HepG2 (cell line): ENCODE measurements at regions not wholly inside any gene's neighbourhood (a gene's known extent, or its start where the extent isn't known, plus 50 kb on each side); places are given as distances from the start of the nearest gene placed in this dataset.

Experiments
- ATAC-seq: fragments of 200-7000 bp; cut with Tn5 transposase; 3 replicates; pipeline ENCODE4 v1.9.1; 2020; ENCODE audit warnings: mild to moderate bottlenecking, moderate library complexity
- BruUV-seq: library from RNA; stranded (reverse); fragments of 400-500 nt; replicated peaks from 2 replicates; lab custom pipeline; 2021; lab: Mats Ljungman, UMichigan
- CTCF ChIA-PET: fragments of 300-600 bp; formaldehyde crosslinking; extraction: SDS; loops from one replicate; lab custom pipeline; 2021; ENCODE audit warnings: low total read pairs, inconsistent platforms, low intra/inter-chr PET ratio; lab: Yijun Ruan, JAX
- POLR2A ChIA-PET: fragments of 350-600 bp; sonication (Branson Sonifier 250); formaldehyde crosslinking; loops from one replicate; lab custom pipeline; 2020; ENCODE audit warnings: antibody characterized with exemption, inconsistent platforms; lab: Yijun Ruan, JAX
- DNase-seq: peaks from one replicate; pipeline ENCODE4 v3.0.0-alpha.2; 2015; ENCODE audit warnings: low spot score
- FAIRE-seq: peaks from 3 replicates; lab custom pipeline; 2011; peaks lifted over from hg19 to GRCh38; lab: Jason Lieb, UNC
- H2AFZ ChIP-seq: one replicate; pipeline ENCODE4 v1.6.1; 2011; ENCODE audit warnings: low read length, inconsistent platforms
- H3K27ac ChIP-seq: fragments of 300-600 bp; 3 replicates; pipeline ENCODE4 v1.8.0; 2011; ENCODE audit warnings: mixed run types, mild to moderate bottlenecking, mixed read lengths, low read length, inconsistent platforms; ENCODE audit not compliant: insufficient read depth; ENCODE audit errors: extremely low read length
- H3K27me3 ChIP-seq, 2 experiments: fragments of 200-600 bp in 1 of 2; 2 replicates in 1 of 2; 3 replicates in 1 of 2; pipeline versions ENCODE4 v1.6.0 to v1.8.0; 2011; ENCODE audit warnings: low read length in 2 of 2, mild to moderate bottlenecking in 2 of 2, moderate library complexity in 2 of 2, inconsistent platforms in 1 of 2; ENCODE audit not compliant: insufficient read depth in 2 of 2, control insufficient read depth in 1 of 2
- H3K36me3 ChIP-seq, 2 experiments: fragments of 200-600 bp in 1 of 2; replicated peaks in 1 of 2; 2 replicates in 1 of 2; 3 replicates in 1 of 2; pipeline versions ENCODE4 v1.5.1 to v1.8.0; 2011; ENCODE audit warnings: low read length in 2 of 2, inconsistent platforms in 1 of 2; ENCODE audit not compliant: insufficient read depth in 2 of 2, control insufficient read depth in 1 of 2
- H3K4me1 ChIP-seq: 2 replicates; pipeline ENCODE4 v1.5.1; 2012; ENCODE audit warnings: low read length, inconsistent platforms; ENCODE audit not compliant: insufficient read depth
- H3K4me2 ChIP-seq: 2 replicates; pipeline ENCODE4 v1.6.0; 2011; ENCODE audit warnings: low read depth, low read length, inconsistent platforms
- H3K4me3 ChIP-seq, 3 experiments: fragments of 200-600 bp in 1 of 3; sonication (generic), shearing (Covaris generic) in 1 of 3; replicated peaks in 1 of 3; 2 replicates each; pipeline ENCODE4 v1.5.1; 2011 to 2016; ENCODE audit warnings: low read length in 3 of 3, inconsistent platforms in 2 of 3, low read depth in 2 of 3, mild to moderate bottlenecking in 2 of 3, control low read depth in 1 of 3, mixed read lengths in 1 of 3; ENCODE audit not compliant: insufficient read depth in 1 of 3
- H3K79me2 ChIP-seq: one replicate; pipeline ENCODE4 v1.6.1; 2011; ENCODE audit warnings: low read length, inconsistent platforms; ENCODE audit not compliant: insufficient read depth
- H3K9ac ChIP-seq: 2 replicates; pipeline ENCODE4 v1.6.0; 2011; ENCODE audit warnings: mild to moderate bottlenecking, low read depth, low read length, inconsistent platforms; ENCODE audit not compliant: insufficient read depth
- H3K9me3 ChIP-seq: 2 replicates; pipeline ENCODE4 v1.5.1; 2012; ENCODE audit warnings: mild to moderate bottlenecking, low read length
- H4K20me1 ChIP-seq: 2 replicates; pipeline ENCODE4 v1.6.0; 2011; ENCODE audit warnings: inconsistent platforms, mild to moderate bottlenecking, low read length, moderate library complexity; ENCODE audit not compliant: insufficient read depth
- CTCF ChIP-seq: sonication (generic); formaldehyde crosslinking; IDR thresholded peaks from 2 replicates; pipeline ENCODE4 v1.5.0; 2020; ENCODE audit warnings: mild to moderate bottlenecking, missing genetic modification reagents, moderate library complexity
- HDAC6 ChIP-seq: fragments of 200-600 bp; sonication (generic); IDR thresholded peaks from 2 replicates; pipeline ENCODE4 v1.7.0; 2017; ENCODE audit warnings: mild to moderate bottlenecking, antibody characterized with exemption, low read length, low read depth
- IKZF1 ChIP-seq: fragments of 450-650 bp; IDR thresholded peaks from 2 replicates; pipeline ENCODE4 v1.7.1; 2016
- NBN ChIP-seq: fragments of 450-650 bp; conservative IDR thresholded peaks from 2 replicates; pipeline ENCODE4 v1.6.1; 2017
- SP2 ChIP-seq: sonication (generic); formaldehyde crosslinking; IDR thresholded peaks from 2 replicates; pipeline ENCODE4 v1.5.1; 2020; ENCODE audit warnings: mild to moderate bottlenecking, missing genetic modification reagents
- ZFAT ChIP-seq: sonication (generic); formaldehyde crosslinking; conservative IDR thresholded peaks from 2 replicates; pipeline ENCODE4 v1.8.1; 2023; ENCODE audit warnings: missing genetic modification reagents, inconsistent platforms
- ZNF101 ChIP-seq: sonication (generic); formaldehyde crosslinking; IDR thresholded peaks from 2 replicates; pipeline ENCODE4 v1.4.0; 2020; ENCODE audit warnings: mild to moderate bottlenecking, low read depth, missing genetic modification reagents, borderline replicate concordance
- ZNF788 ChIP-seq: sonication (generic); formaldehyde crosslinking; IDR thresholded peaks from 2 replicates; pipeline ENCODE4 v1.5.0; 2020; ENCODE audit warnings: mild to moderate bottlenecking, missing genetic modification reagents, borderline replicate concordance
- ZNF878 ChIP-seq: sonication (generic); formaldehyde crosslinking; IDR thresholded peaks from 2 replicates; pipeline ENCODE4 v1.8.1; 2023; ENCODE audit warnings: mild to moderate bottlenecking, missing genetic modification reagents, moderate library complexity
- WGBS: methylation state at CpG from one replicate; pipeline ENCODE4 v1.1.6; 2017; ENCODE audit warnings: low lambda C conversion rate; 5-methylcytosine and 5-hydroxymethylcytosine counted together
- in situ Hi-C: cut with HindIII; loops from 2 replicates; pipeline ENCODE4 v1.10.0; 2017; ENCODE audit warnings: low pct_unique_long_range_greater_than_20kb; ENCODE audit not compliant: extremely low pct_ligation_motif_present
- intact Hi-C: fragments of 100-400 bp; cut with micrococcal nuclease; formaldehyde crosslinking; loops from one replicate; pipeline ENCODE4 v1.10.0; 2022; ENCODE audit not compliant: unreplicated experiment
- TF ChIP-seq, protein P1 (sequence below): sonication (generic); formaldehyde crosslinking; IDR thresholded peaks from 2 replicates; pipeline ENCODE4 v1.5.1; 2020; ENCODE audit warnings: mild to moderate bottlenecking, moderate library complexity, missing genetic modification reagents

DNA sequence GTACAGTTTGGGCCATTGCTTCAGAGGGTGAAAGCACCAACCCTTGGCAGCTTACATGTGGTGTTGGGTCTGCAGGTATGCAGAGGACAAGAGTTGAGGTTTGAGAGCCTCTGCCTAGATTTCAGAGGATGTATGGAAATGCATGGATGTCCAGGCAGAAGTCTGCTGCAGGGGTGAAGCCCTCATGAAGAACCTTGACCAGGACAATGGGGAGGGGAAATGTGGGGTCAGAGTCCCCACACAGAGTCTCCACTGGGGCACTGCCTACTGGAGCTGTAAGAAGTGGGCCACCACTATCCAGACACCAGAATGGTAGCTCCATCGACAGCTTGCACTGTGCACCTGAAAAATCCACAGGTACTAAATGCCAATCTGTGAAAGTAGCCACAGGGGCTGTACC lies 113.6 kb upstream of the SPATA31C2 start:
- CTCF ChIA-PET = no interaction called here
- H4K20me1 ChIP-seq = no peaks in the 10 kb centered on the region
- no CpG with 5 or more reads among the region's 1 CpG for WGBS
- no peak for ATAC-seq
- intact Hi-C loops (no loop called here), in situ Hi-C loops (no loop called here)
- no peaks in the 10 kb centered on the region for H3K4me1 ChIP-seq
- H2AFZ ChIP-seq = no peak overlapping the region
- H3K4me2 ChIP-seq = no peak overlapping the region
- POLR2A ChIA-PET = no interaction called here
- H3K27ac ChIP-seq = no peak overlapping the region
- DNase-seq = no peak
- BruUV-seq = no TSS peak
- H3K4me3 ChIP-seq = no peak overlapping the region
- FAIRE-seq = no peak
- TF ChIP-seq ZNF878 (CRISPR knock-in tag) (no peak), CTCF (CRISPR knock-in tag) (no peak), HDAC6 (no peak), ZNF788 (CRISPR knock-in tag) (no peak), ZFAT (CRISPR knock-in tag) (no peak), ZNF101 (no peak), NBN (no peak), IKZF1 (no peak), SP2 (CRISPR knock-in tag) (no peak)
- TF ChIP-seq, protein P1, sequence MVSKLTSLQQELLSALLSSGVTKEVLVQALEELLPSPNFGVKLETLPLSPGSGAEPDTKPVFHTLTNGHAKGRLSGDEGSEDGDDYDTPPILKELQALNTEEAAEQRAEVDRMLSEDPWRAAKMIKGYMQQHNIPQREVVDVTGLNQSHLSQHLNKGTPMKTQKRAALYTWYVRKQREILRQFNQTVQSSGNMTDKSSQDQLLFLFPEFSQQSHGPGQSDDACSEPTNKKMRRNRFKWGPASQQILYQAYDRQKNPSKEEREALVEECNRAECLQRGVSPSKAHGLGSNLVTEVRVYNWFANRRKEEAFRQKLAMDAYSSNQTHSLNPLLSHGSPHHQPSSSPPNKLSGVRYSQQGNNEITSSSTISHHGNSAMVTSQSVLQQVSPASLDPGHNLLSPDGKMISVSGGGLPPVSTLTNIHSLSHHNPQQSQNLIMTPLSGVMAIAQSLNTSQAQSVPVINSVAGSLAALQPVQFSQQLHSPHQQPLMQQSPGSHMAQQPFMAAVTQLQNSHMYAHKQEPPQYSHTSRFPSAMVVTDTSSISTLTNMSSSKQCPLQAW = no peak
- TF ChIP-seq, all 625 proteins: peak for 0
- Histone ChIP-seq H3K79me2 (no peaks in the 10 kb centered on the region), H3K36me3 (no peaks in the 10 kb centered on the region), H3K9ac (no peak overlapping the region), H3K27me3 (peaks cover 0 to 3% of the 10 kb centered on the region in 2 experiments; a peak in 1 of 5 replicates), H3K9me3 (peaks cover 15% of the 10 kb centered on the region)
